ENCODE measurements at regions not wholly inside any gene's neighbourhood (a gene's known extent, or its start where the extent isn't known, plus 50 kb on each side); places are given as distances from the start of the nearest gene placed in this dataset.
"Not testable (repeated sequence)": the region's sequence is repeated elsewhere in the genome, so short reads cannot be mapped to it uniquely, and the experiment has no call there.

GRCh38 chr2:49465157-49465831 lies 311.0 kb upstream of the FSHR start:
- no peak for DNase-seq

GRCh38 chr2:49459314-49459993 lies 305.1 kb upstream of the FSHR start:
- DNase-seq: no peak

- DNase-seq: no peak
Observed at GRCh38 chr2:49444005-49444404, 289.7 kb upstream of the FSHR start.

- DNase-seq: no peak
Observed at GRCh38 chr2:49426996-49427395, 272.7 kb upstream of the FSHR start.

GRCh38 chr2:49416252-49416651 lies 261.9 kb upstream of the FSHR start:
- no peak for DNase-seq

GRCh38 chr2:49404108-49404507 lies 249.8 kb upstream of the FSHR start:
- no peak for DNase-seq

GRCh38 chr2:49403637-49404036 lies 249.3 kb upstream of the FSHR start:
- no peak for DNase-seq

- DNase-seq: no peak
Observed at GRCh38 chr2:49379406-49379805, 225.1 kb upstream of the FSHR start.

GRCh38 chr2:49371128-49371701 lies 216.9 kb upstream of the FSHR start:
- no peak for DNase-seq

- DNase-seq: no peak
Observed at GRCh38 chr2:49369650-49370049, 215.3 kb upstream of the FSHR start.

- DNase-seq: no peak
Observed at GRCh38 chr2:49369101-49369500, 214.8 kb upstream of the FSHR start.

GRCh38 chr2:49367003-49367402 lies 212.7 kb upstream of the FSHR start:
- no peak for DNase-seq

- no peak for DNase-seq
Observed at GRCh38 chr2:49360407-49360767, 206.1 kb upstream of the FSHR start.

GRCh38 chr2:49359721-49360406 lies 205.5 kb upstream of the FSHR start:
- DNase-seq: no peak

GRCh38 chr2:49355611-49356010 lies 201.3 kb upstream of the FSHR start:
- DNase-seq: no peak

GRCh38 chr2:49351560-49351959 lies 197.2 kb upstream of the FSHR start:
- DNase-seq: no peak

- no peak for DNase-seq
Observed at GRCh38 chr2:49343638-49344037, 189.3 kb upstream of the FSHR start.

- DNase-seq: no peak
Observed at GRCh38 chr2:49342156-49342555, 187.8 kb upstream of the FSHR start.

- DNase-seq: no peak
Observed at GRCh38 chr2:49335546-49335945, 181.2 kb upstream of the FSHR start.

GRCh38 chr2:49332415-49332814 lies 178.1 kb upstream of the FSHR start:
- no peak for DNase-seq

- no peak for DNase-seq
Observed at GRCh38 chr2:49318531-49318930, 164.2 kb upstream of the FSHR start.

- no peak for DNase-seq
Observed at GRCh38 chr2:49309461-49309860, 155.1 kb upstream of the FSHR start.

GRCh38 chr2:49306925-49307324 lies 152.6 kb upstream of the FSHR start:
- no peak for DNase-seq

GRCh38 chr2:49298693-49299092 lies 144.4 kb upstream of the FSHR start:
- DNase-seq: not testable (repeated sequence)

Measured in NCI-H526 treated with DMSO at 0.1 percent for 48 hours (cell line).